ENCODE measurements at regions not wholly inside any gene's neighbourhood (a gene's known extent, or its start where the extent isn't known, plus 50 kb on each side); places are given as distances from the start of the nearest gene placed in this dataset.
A peak's percentile ranks its signal among the peaks of the same experiment; 100 is the strongest.

DNA sequence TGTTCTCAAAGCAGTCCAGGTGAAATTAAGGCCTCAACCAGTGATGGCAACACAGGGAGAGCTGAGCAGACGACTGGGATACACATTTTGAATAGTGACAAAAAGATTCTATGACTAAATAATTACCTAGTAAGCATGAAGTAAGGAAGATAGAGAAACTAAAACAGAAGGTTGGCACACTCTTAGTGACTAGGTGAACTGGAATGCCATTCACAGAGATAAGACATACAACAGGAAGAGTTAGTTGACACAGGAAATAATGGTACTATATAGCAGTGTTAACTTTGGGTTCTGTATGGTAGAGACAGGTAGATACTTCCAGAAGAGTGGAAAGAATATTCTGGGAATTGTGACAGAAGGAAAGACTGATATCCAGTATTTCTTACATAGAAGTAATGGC, 181.8 kb upstream of the NT5C1B start:
- H3K4me3 ChIP-seq (ENCODE audit: low read depth, low read length) = no peak overlapping the region
- in situ Hi-C loops (cut with HindIII; ENCODE audit: low sequenced_read_pairs) = no loop called here
- DNase-seq (ENCODE audit: low read depth) = no peak
- TF ChIP-seq, protein P1, sequence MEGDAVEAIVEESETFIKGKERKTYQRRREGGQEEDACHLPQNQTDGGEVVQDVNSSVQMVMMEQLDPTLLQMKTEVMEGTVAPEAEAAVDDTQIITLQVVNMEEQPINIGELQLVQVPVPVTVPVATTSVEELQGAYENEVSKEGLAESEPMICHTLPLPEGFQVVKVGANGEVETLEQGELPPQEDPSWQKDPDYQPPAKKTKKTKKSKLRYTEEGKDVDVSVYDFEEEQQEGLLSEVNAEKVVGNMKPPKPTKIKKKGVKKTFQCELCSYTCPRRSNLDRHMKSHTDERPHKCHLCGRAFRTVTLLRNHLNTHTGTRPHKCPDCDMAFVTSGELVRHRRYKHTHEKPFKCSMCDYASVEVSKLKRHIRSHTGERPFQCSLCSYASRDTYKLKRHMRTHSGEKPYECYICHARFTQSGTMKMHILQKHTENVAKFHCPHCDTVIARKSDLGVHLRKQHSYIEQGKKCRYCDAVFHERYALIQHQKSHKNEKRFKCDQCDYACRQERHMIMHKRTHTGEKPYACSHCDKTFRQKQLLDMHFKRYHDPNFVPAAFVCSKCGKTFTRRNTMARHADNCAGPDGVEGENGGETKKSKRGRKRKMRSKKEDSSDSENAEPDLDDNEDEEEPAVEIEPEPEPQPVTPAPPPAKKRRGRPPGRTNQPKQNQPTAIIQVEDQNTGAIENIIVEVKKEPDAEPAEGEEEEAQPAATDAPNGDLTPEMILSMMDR (IDR thresholded peaks at IDR 0.05; ENCODE audit: low read depth, low read length, missing control alignments) = no peak

GRCh38 chr2:18763338-18763737, 174.0 kb upstream of the NT5C1B start:
- TF ChIP-seq, protein P1 (IDR thresholded peaks at IDR 0.05; ENCODE audit: low read depth, low read length, missing control alignments) = no peak
- no peak overlapping the region for H3K4me3 ChIP-seq (ENCODE audit: low read depth, low read length)
- in situ Hi-C loops (cut with HindIII; ENCODE audit: low sequenced_read_pairs) = no loop called here
- DNase-seq (ENCODE audit: low read depth) = no peak

GRCh38 chr2:18762667-18763066, 173.3 kb upstream of the NT5C1B start:
- DNase-seq (ENCODE audit: low read depth) = peak; percentile 40
- H3K4me3 ChIP-seq (ENCODE audit: low read depth, low read length) = no peak overlapping the region
- in situ Hi-C loops (cut with HindIII; ENCODE audit: low sequenced_read_pairs) = no loop called here
- TF ChIP-seq, protein P1 (IDR thresholded peaks at IDR 0.05; ENCODE audit: low read depth, low read length, missing control alignments) = no peak

DNA sequence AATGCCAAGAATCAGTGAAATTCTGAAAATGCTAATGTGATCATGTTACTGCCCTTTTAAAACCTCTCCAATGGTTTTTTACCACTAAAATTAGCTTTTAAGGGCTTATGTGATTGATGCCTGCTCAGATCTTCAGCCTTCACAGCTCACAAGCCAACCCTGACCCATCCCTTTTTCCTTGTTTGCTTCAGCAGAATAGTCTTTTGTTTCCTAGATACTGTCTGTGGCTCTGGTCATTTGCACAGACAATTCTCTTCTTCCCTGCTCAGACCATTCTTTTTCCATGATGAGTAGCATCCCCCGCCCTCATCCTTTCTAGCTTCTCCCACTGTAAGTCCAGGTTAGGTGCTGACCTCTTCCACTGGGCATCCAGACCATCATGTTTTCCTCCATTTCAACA, 164.9 kb upstream of the NT5C1B start:
- no peak overlapping the region for H3K4me3 ChIP-seq (ENCODE audit: low read depth, low read length)
- TF ChIP-seq, protein P1 (IDR thresholded peaks at IDR 0.05; ENCODE audit: low read depth, low read length, missing control alignments) = no peak
- DNase-seq (ENCODE audit: low read depth) = no peak
- in situ Hi-C loops (cut with HindIII; ENCODE audit: low sequenced_read_pairs) = no loop called here

- no peak for DNase-seq (ENCODE audit: low read depth)
- in situ Hi-C loops (cut with HindIII; ENCODE audit: low sequenced_read_pairs) = no loop called here
- TF ChIP-seq, protein P1 (IDR thresholded peaks at IDR 0.05; ENCODE audit: low read depth, low read length, missing control alignments) = no peak
- H3K4me3 ChIP-seq (ENCODE audit: low read depth, low read length) = no peak overlapping the region
These were observed 164.4 kb upstream of the NT5C1B start for GRCh38 chr2:18753722-18754121.

DNA sequence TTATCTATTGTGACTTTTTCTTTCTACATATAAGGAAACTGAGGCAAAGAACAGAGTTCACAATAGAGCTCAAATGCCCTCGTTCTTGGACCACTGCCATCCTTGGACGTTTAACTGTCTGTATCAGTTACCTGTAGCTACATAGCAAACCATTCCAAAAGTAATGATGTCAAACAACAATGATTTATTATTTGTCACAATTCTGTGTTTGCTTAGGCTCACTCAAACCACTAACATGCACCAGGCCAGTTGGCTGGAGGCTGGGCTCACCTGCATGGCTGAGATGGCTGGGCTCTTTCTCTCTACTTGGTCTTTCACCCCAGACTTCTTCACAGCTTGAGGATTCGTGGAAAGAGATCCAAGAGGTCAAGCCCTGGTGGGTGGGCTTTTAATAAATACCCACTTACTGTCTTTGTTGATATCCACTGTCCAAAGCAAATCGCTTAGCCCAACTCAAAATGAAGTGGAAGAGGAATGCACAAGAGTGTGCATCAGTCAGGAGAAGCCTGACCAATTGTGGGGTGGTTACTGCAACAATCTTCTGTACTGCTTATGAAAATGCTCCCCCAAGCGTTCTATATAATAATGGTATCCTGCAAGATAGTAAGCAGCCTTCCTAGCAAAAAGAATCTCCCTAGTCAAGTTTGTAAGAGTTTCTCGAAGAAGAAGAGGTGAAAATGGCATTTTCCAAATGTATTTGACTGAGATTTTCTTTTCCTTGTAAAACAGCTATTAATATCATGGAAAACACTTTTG, 163.5 kb upstream of the NT5C1B start:
- in situ Hi-C loops (cut with HindIII; ENCODE audit: low sequenced_read_pairs) = no loop called here

More for the DNA sequence above, 163.5 kb upstream of the NT5C1B start:
- DNase-seq (ENCODE audit: low read depth) = no peak
- H3K4me3 ChIP-seq (ENCODE audit: low read depth, low read length) = no peak overlapping the region
- TF ChIP-seq, protein P1 (IDR thresholded peaks at IDR 0.05; ENCODE audit: low read depth, low read length, missing control alignments) = no peak

All from astrocyte of the cerebellum (primary cell).